CD4-positive, alpha-beta T cell treated with Interleukin-12 subunit alpha and Interleukin-12 subunit beta, for 1 hour (primary cell): ENCODE measurements at regions not wholly inside any gene's neighbourhood (a gene's known extent, or its start where the extent isn't known, plus 50 kb on each side); places are given as distances from the start of the nearest gene placed in this dataset.

Experiments
- DNase-seq: peaks from one replicate; pipeline ENCODE4 v3.0.0-alpha.2; 2020

DNA sequence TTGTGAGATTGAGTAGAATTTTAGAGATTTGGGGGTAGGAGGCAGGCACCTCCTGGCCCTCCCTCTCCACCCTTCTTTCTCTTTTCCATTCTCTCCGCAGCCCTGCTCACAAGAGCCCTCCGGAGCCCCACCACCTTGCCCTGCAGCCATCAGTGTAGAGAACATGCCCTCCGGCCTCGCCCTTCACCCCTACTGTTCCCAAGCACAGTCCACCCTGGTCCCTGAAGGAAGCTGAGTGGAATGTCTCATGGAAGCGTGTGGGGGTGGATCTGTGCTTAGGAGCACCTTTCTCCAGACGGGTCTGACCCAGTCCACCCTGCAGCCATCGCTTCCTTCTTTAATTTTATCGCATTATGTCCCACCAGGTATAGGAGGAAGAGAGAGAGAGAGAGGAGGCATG is 267.1 kb downstream of the NSG2 start:
- no peak for DNase-seq

DNA sequence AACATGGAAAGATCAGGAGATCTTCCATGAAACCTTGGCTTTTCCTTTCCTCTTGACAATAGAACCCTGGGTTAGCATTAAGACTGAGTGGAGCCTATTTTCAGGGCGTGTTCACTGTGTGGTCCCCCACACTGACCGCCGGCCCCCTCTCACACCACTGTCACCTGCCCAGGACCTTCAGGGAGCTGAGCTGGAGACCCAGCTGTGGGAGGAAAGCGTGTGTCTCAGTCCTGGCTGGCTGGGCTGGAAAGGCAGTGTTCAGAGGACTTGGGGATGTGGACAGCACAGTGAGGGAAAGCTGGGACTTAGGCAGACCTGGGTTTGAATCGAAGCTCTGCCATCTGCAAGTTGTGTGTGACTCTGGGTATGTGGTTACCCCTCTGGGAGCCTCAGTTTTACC is 268.1 kb downstream of the NSG2 start:
- DNase-seq = no peak

DNA sequence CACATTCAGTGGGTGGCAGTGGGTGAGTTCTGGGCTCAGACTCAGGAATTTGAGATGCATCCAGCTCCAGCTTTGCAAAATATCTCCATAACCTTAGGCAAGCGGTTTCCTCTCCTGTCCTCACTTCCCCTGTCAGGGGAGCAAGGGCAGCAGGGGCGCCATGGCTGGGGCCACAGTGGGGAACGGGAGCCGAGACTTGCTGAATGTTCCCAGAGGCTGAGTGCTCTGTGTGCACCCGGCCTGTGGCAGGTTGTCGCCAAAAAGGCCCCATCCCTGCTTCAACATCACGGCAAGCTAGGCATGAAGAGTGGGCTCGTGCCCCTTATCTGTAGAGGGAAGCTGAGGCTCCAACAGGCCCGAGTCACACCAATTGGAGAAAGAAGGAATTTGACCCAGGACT is 268.8 kb downstream of the NSG2 start:
- DNase-seq = no peak

DNA sequence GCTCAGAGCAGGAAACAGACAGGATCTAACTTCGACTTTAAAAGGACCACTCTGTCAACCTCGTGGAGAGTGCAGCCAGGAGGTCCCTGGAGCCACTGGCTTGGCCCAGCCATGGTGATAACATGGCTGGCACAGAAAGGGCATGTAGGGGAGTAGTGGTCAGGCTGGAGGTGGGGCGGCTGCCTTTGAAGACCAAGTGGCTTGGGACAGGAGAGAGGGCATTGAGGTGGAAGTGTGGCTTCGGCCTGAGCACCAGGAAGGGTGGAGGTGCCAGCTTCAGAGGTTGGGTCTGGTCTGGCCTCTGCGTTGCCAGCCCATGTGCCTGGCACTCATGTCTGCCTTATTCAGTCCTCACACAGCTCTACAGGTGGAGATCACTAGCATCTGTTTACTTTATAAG is 270.0 kb downstream of the NSG2 start:
- no peak for DNase-seq

DNA sequence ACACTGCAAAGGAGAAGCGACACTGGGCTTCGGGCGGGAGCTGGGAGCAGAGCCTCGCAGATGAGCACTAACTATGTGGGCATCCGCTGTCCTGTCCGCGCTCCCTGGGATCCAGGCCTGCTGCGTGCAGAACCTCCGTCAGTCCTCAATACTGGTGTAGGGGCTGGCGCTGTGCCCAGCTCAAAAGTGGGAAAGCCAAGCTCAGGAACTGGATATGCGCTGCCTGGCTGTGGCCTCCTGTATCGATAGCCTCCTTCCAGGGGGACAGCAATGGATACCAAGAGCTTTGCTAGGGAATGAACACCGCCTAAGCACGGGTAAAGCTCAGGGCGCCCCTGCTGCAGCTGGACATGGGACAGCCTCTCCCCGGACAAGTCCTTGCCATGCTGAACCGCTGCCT is 270.4 kb downstream of the NSG2 start:
- no peak for DNase-seq

DNA sequence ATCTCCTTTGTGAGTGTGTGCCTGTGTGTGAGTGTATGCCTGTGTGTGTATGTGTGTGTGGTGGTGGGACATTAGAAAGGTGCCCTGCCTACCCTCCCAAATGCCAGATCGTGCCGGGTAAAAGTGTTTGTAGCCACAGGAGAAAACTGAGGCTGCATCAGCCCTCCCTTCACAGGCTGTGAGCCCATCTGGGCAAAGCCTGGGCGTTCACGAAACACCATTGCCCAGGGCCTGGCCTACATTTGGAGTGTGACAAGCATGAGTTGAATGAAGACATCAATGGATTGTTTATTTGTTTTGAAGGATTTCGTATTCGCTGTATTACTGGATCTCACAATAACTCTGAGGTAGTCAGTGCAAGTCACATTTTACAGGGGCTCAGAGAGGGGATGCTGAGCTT is 270.8 kb downstream of the NSG2 start:
- no peak for DNase-seq

DNA sequence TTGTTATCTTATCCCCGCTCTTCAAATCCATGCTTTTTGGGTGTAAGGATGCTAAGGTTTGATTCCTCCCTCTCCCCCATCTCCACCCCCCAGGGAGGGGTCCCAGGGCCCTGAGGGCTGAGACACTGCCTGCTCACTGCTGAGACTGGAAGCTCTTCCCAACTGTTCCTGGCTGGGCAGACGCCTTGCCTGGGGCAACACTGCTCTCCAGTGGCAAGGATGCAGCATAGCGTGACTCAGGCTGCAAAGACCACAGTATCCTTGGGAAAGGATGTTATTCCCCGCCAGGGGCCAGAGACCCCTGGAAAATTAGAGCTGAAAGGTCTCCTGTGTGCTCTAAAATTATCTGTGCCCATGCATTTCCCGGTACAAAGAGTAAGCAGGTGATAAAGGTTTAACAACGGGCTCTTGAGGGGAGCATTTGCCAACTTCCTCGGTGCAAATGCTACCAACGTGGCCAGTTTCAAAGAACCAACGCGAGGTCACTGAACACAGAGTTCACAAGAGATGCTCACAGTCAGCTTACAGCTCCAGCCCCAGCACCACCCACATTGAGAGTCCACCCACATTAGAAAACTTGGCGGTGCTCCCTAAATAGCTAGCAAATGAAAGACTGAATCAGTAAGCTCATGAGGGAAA is 271.9 kb downstream of the NSG2 start:
- no peak for DNase-seq

DNA sequence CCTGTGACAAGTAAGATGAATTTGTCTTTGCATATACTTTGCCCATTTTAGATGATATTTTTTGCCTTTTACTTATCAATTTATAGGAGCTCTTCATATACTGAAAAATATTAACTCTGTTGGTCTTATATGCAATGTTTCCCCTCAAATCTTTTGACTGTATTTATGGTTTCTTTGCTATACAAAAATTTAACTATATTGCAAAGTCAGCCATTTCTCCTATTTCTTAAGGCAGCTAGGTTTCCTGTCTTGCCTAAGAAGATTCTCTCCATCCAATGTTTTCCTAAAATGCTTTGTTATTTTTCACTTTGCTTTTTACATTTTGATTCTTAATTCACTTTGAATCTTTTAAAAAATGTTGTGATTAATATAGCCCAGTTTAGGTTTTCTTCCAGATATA is 273.1 kb downstream of the NSG2 start:
- no peak for DNase-seq

DNA sequence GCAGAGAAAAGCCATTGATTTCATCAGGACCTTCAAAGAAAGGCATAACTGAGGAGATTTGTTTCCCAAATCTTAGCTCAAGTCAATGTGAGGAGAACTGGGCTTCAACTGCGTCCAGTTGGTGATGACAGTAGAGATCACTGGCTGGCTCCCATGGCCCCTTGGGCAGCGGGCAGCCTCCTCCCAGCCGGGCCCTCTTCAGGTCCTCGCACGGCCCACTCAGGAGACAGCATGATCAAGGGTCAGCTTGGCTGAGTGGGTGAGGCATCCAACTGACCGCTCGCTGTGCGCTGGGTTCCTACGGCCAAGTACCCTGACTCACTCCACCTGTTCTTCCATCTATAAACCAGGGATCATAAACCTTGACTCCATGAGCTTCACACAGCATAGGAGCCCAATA is 274.0 kb downstream of the NSG2 start:
- no peak for DNase-seq

DNA sequence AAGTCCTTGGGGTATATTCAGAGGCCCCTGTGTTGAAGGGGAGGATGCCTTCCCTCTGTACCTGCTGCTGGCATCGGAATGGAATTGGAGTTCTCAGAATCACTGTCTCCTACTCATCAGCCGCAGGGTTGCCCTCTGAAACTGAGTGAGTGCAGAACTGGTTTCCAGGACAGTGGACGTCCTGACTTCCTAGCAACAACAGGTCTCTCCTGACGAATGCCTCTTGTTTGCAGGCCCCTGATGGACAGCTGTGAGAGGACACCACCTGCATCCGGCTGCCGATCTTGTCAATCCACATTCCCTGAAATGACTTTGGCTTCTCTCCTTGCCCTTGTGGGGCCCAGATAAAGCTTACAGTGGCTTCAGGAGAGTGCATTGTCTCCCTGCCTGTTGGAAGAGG is 274.5 kb downstream of the NSG2 start:
- DNase-seq = no peak

DNA sequence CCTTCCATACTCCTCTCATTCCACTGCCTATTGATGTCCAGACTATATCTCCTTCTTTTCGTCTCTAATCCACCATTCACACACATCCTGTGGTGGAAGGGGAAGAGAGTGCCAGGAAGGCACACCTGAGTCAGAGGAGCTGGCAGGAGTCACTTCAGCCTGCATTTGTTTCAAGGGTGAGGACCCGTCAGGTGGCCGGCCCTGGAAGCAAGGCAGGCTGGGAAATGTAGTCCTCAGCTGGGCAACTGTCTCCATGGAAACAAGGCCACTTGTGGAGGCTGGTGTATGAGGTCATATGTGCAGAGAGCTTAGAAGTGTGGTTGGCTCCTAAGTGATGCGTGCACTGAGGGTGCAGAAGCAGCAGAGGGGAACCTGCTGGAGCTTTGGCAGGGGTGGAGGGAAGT is 278.4 kb downstream of the NSG2 start:
- DNase-seq = no peak

DNA sequence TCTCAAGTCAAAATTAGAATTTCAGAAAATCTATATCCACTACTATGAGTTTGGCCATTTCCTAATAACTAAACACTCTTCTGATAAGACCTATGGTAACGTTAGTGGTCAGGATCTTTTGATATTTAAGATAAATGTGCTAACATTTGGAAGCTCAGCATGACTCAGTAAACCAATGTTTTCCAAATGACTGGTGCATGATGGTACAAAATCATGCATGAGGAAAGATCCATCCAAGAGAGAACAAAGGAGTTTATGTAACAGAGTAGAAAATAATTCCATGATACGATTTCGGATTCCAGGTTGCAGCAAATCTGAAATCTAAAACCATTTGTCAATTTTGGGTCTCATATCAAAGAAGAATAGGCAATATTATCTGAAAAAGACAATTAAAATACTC is 279.2 kb downstream of the NSG2 start:
- no peak for DNase-seq

DNA sequence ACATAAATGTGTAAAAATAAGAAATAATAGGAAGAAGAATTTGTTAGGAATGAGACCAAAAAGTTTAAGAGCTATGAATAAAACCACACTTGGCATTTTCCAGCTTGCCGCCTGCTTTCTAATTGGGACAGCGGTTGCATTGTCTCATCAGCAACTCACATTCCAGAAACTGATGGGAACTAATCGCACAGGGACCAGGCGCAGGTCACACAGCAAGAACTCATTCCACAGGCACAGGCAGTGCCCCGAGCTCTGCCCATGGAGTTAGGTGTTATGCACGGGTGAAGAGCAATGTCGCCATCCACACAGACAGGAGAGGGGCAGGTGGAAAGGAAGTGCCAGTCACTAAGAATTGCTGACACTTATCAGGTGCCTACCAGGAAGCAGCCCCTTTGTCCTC is 279.9 kb downstream of the NSG2 start:
- no peak for DNase-seq

DNA sequence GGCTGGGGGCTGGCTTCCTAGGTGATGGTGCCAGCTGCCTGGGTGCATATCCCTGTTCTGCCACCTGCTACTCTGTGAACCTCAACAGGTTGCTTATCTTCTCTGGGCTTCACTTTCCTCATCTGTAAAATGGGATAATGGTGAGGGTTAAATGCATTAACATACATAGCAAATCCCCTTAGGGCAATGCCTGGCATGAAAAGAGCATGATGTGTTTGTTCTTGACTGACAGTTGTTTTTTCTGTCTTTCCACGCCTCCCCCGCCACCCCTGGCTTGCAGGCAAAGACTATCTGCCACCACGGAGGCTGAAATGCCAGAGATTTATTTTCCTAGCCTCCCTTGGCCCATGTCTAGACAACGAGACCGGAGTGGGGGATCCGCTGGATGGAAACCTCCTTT is 280.5 kb downstream of the NSG2 start:
- no peak for DNase-seq

DNA sequence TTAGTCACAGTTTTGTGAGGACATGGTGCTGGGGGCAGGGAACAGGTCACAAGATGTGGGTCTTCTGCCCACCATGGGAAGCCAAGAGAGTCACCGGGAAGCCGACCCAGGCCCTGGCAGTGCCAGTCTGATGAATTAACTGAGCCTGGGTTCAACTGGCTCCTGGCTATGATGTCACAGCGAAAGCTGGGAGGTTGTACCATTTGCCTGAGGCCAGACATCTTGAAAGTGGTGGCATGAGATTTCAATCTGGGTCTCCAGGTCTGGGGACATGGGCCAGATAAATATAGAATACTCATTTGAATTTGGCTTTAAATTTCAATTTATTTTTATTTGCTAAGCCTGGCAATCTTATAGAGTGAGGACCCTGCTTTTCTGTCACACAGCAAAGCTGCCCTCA is 280.9 kb downstream of the NSG2 start:
- DNase-seq = no peak

DNA sequence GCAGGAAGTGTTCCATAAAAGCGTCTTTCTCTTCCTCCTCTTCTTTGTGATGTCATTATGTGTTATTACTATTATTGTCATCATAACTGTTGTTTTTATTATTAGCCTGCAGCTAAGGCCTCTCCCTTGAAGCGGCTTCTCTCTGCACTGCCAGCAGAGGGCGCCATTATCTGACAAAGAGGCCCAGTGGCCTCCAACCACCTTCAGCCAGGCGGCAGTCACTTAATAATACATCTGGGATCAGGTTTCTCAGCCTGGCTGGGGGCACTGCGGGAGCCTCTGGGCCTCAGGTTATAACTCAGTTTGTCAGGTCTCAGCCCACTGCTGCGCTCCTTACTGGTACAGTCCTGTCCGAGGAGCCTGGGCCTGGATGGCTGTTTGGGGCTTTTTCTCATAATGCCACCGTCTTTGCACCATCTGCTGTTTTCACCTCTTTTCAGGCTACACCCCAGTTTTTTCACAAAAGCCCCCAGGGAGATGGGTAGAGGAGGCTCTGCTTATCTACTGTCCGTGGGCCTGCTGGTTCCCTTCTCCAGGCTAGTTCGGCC is 281.9 kb downstream of the NSG2 start:
- DNase-seq = peak; percentile 27

DNA sequence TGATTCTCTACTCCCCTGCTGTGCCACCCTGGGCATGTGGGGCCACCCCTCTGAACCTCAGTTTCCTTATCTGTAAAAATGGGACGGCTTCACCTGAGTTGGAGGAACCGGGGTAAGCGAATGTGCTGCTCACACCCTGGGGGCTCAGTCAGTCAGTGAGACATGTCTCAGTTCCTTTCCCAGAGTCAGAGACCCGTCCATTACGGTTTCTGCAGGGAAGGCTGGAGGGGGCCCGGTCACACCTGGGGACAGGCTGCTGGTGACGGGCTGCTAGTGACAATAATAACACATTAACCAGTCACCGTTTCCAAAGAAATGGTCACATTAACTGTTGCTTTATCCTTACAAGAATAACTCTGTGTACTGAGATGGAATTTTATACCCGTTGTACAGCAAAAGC is 282.4 kb downstream of the NSG2 start:
- no peak for DNase-seq

DNA sequence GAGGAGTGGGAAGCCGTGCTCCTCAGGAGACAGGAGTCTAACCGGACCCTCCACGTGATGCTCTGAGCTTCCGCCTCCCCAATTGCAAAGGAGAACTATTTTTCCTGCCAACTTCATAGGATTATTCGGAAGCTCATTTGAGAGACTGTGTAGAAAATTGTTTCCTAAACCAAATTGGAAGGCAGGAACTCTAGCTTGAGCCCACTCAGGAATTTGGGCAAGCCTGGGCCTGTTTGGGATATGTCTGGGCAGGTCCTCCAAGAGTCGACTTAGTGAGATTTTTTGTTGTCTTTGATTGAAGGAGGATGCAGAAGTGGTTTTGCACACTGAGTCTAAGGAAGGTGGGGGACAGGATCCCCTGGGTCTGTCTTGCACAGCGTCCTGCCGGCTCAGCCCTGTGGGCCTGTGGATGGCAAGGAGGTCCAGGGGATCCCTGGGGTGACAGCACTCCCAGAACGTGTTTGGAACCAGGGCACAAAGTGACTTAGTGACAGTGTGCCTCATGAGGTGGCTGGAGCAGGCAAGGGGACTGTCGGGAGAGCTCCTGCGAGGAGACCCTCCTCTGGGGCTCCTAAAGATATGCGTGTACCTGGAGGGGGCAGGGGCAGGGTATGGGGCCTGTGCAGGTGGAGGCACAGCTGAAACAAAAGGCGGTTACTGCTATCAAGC is 283.3 kb downstream of the NSG2 start:
- no peak for DNase-seq

DNA sequence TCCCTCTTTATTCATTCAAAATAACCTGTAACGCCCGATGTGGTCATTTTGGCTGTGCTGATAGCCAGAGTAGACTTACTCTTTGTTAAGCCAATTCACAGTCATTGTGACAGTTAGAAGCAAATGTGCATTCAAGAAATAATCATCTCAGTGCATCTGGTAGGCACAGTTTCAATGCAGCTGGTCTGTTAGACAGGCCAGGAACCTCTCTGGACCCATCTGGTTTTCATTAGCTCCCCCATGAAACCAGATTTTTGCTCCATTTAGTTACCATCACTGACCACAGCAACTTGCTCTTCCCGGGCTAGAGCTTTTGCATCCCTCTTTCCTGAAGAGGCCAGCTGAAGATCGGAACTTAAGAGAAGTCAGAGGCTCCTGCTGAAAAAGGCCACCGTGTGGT is 284.2 kb downstream of the NSG2 start:
- DNase-seq = no peak

DNA sequence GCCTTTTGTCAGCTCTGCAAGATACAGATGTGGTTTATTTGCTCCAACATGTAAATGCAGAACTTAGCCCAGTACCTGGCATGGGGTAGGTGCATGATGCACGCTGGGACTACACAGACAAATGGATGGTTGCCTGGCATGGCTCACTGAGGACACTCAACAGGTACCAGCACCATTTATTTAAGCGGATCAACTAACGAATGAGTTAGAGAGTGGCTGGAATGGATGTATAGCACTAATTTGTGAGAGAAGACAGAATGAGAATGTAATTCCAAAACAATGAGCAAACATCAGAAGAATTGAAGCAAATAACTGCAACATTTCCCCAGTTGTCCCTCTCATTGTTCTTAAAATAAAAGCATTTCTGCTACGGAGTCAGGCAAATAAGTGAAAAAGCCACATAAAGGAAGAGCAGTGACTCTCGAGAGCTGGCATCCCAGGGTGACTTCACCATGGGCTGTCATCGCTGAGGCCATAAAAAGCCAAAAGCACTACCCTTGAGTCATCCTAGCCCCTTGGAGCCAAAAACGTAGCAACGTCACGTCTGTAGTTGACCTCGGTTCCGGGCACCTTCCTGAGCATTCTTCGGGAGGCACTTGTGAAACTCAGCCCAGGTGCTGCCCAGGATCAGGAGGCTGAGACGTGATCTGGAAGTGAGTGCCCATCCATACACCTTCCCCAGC is 290.3 kb downstream of the NSG2 start:
- DNase-seq = no peak

DNA sequence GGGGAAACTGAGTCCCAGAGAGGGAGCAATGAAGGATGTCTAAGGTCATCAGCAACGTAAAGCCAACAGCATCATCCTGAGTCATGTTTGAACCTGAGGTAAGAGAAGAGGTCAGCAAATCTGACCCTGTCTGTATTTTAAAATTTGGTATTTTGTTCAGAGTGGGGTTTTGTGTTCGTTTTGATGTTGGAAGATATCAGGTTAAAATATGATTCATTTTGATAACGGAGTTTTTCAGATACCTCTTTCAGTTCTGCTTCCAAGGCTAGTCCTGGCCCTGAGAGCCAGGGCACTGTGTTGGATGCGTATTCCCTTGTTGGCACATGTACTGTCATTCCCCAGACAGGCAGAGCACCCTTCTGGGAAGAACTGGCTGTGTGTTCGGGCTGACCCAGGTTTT is 291.0 kb downstream of the NSG2 start:
- DNase-seq = no peak

DNA sequence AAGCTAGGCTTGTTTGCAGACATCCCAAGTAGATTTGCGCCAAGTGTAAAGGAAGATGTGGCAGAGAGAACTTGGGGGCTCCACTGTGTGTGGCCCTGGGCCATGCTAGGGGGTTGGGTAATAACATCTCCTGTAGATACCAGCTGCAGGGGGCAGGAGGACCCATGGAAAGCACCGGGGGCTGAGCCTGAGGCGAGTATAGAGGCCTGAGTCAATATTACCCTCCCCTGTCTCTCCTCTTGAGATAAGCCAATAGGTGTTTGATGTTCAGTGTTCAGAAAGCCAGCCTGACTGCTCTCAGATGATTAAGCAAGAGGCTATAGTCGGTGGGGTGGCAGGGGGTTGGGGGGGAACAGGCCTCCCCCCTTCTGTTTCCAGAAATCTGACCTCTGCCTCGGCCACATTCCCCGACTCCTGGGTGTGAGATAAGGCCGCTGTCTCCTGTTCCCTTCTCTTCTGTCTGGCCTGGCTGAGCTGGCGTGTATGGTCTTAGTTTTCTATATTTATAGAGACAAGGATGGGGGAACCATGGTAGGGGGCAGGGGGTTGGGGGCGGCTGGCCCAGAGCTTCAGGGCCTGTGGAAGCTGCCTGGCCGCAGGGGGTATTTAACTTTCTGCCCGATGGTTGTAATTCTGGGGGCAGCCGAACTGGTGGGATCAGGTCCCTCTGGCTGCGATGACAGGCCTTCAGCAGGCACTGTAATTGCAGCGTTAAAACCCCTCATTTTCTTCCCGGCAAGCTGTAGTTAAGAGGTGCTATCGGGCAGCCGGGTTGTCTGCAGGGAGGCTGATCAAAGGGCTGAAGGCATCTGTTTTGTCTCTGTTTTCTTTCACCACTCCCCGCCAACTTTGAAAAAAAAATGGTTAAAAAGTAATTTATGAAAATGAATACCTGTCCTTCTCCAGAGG is 292.0 kb downstream of the NSG2 start:
- DNase-seq = no peak
